T-helper 2 cell treated with Interferon-gamma antibody and Interleukin-4, amounts not matched to agents 5 μg/mL and 100 μg/mL, for 36 hours (primary cell): ENCODE measurements at regions not wholly inside any gene's neighbourhood (a gene's known extent, or its start where the extent isn't known, plus 50 kb on each side); places are given as distances from the start of the nearest gene placed in this dataset.
"Not testable (repeated sequence)": the region's sequence is repeated elsewhere in the genome, so short reads cannot be mapped to it uniquely, and the experiment has no call there.

Experiments
- DNase-seq: peaks from one replicate; pipeline ENCODE4 v3.0.0; 2021; ENCODE audit warnings: low spot score
- H3K27ac Mint-ChIP-seq: one replicate; pipeline ENCODE4 v1.8.0; 2021; ENCODE audit warnings: mild to moderate bottlenecking, mixed read lengths
- H3K27me3 Mint-ChIP-seq: one replicate; pipeline ENCODE4 v1.8.0; 2021; ENCODE audit warnings: low read depth, mixed read lengths
- H3K36me3 Mint-ChIP-seq: one replicate; pipeline ENCODE4 v1.8.0; 2021; ENCODE audit warnings: low read depth, mixed read lengths
- H3K4me1 Mint-ChIP-seq: one replicate; pipeline ENCODE4 v1.8.0; 2021; ENCODE audit warnings: low read depth, mixed read lengths
- H3K4me3 Mint-ChIP-seq: one replicate; pipeline ENCODE4 v1.8.0; 2022; ENCODE audit warnings: mild to moderate bottlenecking, moderate library complexity, mixed read lengths
- H3K9me3 Mint-ChIP-seq: one replicate; pipeline ENCODE4 v1.8.0; 2021; ENCODE audit warnings: mixed read lengths

DNA sequence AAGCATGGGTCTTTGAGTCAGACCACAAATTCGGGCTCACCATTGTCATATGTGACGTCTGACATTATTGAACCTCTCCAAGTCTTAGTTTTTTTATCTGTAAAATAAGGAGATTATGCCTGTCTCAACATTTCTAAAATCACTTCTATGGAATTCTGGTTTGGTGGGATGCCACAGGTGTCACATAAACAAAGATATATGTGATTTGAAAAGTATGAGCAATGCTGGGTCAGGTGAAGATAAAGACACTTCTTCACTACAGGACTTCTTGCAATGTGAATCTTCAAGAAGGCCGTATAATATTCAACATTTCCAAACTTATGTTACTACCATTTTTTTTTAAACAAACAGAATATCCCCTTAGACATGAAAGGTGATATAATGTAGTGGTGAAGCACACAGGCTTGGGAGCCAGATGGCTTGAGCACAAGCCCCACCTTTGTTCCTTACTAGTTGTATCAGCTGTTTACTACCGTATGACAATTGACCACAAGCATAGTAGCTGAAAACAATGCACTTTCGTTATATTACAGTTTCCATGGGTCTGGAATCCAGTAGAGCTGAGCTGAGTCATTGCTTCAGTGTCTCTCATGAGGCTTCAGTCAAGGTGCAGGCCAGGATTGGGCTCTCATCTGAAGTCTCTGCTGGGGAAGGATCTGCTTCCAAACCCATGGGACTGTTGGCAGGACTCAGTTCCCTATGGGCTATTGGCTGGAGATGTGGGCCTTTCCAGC, 87.7 kb downstream of the UTP18 start:
- H3K36me3 Mint-ChIP-seq: no peaks in the 10 kb centered on the region
- H3K9me3 Mint-ChIP-seq: no peaks in the 10 kb centered on the region
- H3K27ac Mint-ChIP-seq: no peak overlapping the region
- no peak for DNase-seq
- no peaks in the 10 kb centered on the region for H3K4me1 Mint-ChIP-seq
- H3K27me3 Mint-ChIP-seq: peaks cover 26% of the 10 kb centered on the region
- H3K4me3 Mint-ChIP-seq: no peak overlapping the region

DNA sequence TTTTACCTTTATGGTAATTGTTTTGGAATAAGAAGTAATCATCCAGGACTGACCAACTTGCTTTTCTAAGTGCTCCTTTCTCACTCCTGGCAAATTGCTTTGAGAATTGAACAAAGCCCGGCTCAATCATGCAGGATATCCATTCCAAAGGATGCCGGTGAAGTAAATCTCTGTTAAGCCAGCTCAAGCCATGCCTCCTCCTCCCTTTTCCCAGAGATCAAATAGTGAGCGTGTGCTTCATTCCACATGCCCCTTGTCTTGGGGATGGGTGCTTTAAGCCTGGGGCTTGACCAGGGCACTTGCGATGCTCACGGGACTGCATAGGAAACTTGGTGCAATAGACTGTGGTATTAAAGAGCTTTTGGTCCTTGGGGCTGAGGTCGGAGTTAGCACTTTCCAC, 90.7 kb downstream of the UTP18 start:
- Mint-ChIP-seq H3K4me1 (no peaks in the 10 kb centered on the region), H3K27me3 (peaks cover 29% of the 10 kb centered on the region), H3K36me3 (no peaks in the 10 kb centered on the region), H3K27ac (no peak overlapping the region), H3K4me3 (no peak overlapping the region), H3K9me3 (no peaks in the 10 kb centered on the region)
- no peak for DNase-seq

DNA sequence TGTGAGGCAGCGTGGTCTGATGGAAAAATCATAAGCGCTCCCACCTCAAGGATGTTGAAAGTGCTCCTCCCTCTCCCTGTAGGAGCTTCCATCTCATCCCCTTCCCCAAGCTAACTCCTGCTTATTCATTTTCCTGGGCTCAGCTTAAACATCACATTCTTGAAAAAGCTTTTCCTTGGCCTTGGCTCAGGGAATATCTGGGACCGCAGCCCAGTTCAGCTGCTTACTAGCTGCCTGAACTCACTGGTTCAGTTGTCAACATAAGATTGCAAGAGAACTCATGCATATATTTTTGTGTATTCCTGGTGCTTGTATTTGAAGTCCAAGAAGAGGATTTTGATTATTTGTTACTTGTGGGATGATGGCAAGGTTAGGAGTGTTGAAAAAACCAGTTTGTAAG, 91.5 kb downstream of the UTP18 start:
- Mint-ChIP-seq H3K27me3 (peaks cover 32% of the 10 kb centered on the region), H3K9me3 (no peaks in the 10 kb centered on the region), H3K4me1 (no peaks in the 10 kb centered on the region), H3K4me3 (no peak overlapping the region), H3K36me3 (no peaks in the 10 kb centered on the region), H3K27ac (no peak overlapping the region)
- DNase-seq: no peak

DNA sequence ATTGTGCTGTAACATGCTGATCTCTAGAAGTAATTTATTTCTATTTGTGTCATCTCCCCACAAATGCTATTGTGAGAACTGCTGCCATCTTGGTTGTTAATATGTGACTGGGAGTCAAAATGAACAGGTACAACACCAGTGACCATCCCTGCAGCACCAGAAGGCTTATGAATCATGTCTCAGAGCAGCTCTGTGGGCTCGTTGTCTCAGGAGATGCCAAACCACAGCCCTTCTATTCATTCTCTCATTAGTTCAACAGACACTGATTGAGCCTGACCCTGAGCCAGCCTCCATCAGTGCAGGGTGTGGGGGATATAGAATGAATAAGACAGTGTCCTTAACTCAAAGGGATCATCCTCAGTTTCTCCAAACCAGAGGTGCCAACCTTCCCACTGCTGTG, 92.5 kb downstream of the UTP18 start:
- Mint-ChIP-seq H3K36me3 (no peaks in the 10 kb centered on the region), H3K9me3 (no peaks in the 10 kb centered on the region), H3K4me1 (no peaks in the 10 kb centered on the region), H3K27me3 (peaks cover 29% of the 10 kb centered on the region), H3K4me3 (no peak overlapping the region), H3K27ac (no peak overlapping the region)
- DNase-seq: no peak

DNA sequence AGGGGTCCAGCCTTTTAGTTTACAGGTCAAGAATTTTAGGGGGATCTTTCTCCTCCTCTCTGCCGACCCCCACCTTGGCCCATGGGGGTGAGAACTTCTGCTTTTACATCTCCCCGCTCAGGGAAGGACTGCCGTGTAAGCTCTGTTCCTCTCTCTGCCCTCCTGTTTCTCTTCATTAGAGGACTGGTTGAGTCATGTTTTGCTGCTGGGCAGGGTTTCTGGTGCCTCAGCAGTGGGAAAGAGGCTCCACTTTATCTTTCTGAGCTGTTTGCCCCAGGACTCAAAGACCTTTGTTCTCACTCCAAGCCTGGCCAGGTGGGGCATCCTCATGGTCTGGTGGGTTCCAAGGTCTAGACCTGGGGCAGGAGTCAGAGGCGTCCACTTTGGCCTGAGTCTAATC, 93.0 kb downstream of the UTP18 start:
- no peak for DNase-seq
- peaks cover 29% of the 10 kb centered on the region for H3K27me3 Mint-ChIP-seq
- H3K4me3 Mint-ChIP-seq: no peak overlapping the region
- H3K9me3 Mint-ChIP-seq: no peaks in the 10 kb centered on the region
- H3K4me1 Mint-ChIP-seq: no peaks in the 10 kb centered on the region
- no peak overlapping the region for H3K27ac Mint-ChIP-seq
- no peaks in the 10 kb centered on the region for H3K36me3 Mint-ChIP-seq

DNA sequence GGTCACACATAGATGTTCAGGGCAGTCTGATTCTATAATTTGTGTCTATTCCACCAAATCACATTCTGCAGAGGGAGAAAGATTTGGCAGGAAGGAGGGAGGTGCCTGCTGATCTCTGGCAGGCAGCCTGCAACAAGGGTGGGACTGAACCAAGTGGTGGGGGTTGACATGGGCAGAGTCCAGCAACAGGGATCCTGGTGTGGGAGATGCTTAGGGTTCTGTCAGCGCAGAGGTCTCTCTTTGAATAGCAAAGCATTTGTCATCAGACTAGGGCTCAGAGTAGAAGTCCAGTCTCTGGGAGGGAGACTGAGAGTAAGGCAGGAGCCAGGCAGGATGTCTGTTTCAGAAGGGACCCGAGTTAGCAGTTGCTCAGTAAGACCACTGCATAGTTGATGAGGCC, 94.6 kb downstream of the UTP18 start:
- Mint-ChIP-seq H3K27ac (no peak overlapping the region), H3K4me3 (no peak overlapping the region), H3K9me3 (no peaks in the 10 kb centered on the region), H3K36me3 (no peaks in the 10 kb centered on the region), H3K4me1 (no peaks in the 10 kb centered on the region), H3K27me3 (peaks cover 23% of the 10 kb centered on the region)
- no peak for DNase-seq

DNA sequence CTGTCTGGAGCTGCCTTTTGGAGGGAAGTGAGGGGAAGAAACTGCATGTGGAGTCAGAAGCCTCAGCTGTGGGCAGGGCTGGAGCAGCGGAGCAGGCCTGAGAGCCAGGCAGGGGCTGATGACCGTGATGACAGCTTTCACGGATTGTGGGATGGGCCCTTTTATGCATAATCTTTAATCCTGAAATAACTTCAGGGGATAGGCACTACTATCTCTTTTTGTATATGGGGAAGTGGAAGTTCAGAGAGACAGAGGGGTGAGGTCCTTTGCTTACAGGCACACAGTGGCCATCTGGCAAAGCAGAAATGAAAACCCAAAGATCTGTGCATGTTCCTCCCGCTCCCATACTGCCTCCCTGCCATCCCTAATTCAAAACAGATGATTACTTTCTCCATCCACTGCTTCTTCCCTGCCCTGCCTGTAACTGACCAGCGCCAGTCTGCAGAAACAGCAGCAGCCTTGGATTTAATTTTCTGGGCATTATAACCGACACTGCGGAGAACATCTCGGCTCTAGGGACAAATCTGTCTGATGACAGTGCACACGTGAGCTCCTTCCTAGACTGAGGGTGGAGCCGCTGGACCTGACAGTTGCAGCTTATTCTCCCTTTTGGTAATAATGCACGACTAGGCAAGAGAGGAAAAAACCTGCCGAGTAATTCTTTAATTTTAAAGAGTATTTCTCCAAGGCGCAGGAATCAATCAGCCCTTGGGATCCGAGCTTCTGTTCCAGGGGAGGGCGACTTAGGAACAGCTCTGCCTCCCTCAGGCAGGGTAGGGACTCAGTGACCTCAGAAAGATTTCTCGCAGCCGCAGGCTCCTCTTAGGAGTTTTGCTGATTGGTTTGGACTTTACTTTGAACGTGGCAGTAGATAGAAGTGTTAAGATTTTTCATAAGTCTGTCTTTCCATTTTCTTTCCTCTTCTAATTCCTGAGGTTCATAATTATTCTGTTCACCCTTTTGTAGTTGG, 95.4 kb downstream of the UTP18 start:
- no peak overlapping the region for H3K27ac Mint-ChIP-seq
- H3K27me3 Mint-ChIP-seq: peaks cover 23% of the 10 kb centered on the region
- no peaks in the 10 kb centered on the region for H3K36me3 Mint-ChIP-seq
- no peak overlapping the region for H3K4me3 Mint-ChIP-seq
- no peak for DNase-seq
- H3K9me3 Mint-ChIP-seq: no peaks in the 10 kb centered on the region
- H3K4me1 Mint-ChIP-seq: no peaks in the 10 kb centered on the region

DNA sequence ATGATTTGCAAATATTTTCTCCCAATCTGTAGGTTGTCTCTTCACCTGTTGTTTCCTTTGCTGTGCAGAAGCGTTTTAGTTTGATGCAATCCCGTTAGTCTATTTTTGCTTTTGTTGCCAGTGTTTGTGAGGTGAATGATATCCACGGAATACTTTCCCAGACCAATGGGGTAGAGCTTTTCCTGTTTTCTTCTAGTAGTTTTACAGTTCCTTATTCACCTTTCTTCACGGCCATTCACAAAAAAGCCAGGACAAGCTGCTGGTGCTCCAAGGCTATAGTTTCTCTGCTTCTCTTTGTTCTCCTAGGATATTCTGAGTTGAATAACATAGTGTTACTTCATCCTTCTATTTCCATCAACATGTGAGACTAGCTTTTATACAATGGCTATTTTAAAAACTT, 98.7 kb downstream of the UTP18 start:
- no peak for DNase-seq
- H3K4me1 Mint-ChIP-seq: no peaks in the 10 kb centered on the region
- no peaks in the 10 kb centered on the region for H3K36me3 Mint-ChIP-seq
- H3K4me3 Mint-ChIP-seq: no peak overlapping the region
- no peaks in the 10 kb centered on the region for H3K9me3 Mint-ChIP-seq
- no peak overlapping the region for H3K27ac Mint-ChIP-seq
- peaks cover 11% of the 10 kb centered on the region for H3K27me3 Mint-ChIP-seq

DNA sequence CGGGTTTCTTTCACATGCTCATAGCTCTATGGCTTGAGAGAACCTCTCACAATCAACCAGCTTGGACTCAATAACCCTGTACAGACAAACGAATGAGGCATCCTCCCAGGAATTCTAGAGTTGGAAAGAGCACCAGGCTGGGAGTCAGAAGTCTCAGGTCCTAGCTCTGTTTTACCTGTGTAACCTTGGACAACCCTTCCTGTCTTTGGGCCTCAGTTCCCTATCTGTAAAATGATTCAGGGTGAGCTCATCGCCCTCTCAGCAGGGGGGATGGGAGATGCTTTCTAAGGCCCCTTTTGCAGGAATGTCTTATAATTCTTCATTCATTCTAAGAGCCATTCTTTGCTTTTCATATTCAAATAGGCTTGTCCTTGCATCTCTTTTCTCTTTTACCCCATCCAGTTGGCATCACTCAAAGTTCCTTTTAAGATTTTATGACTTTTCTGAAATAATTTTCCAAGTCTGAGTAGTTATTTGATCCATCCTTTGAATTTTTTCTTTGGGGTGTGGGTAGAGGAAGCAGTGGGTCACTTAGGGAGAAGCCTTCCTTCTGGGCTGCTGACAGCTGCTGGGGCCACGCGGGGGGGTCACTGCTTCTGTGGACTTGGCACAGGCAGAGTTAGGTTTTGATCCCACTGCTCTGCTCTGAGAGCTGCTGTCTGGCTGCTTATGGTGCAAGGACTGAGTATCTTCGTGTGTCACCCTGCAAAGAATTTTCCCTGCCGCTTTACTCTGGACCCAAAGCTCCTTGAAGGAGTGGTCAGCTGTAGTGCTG, 102.7 kb downstream of the UTP18 start:
- Mint-ChIP-seq H3K9me3 (no peaks in the 10 kb centered on the region), H3K27me3 (peaks cover 4% of the 10 kb centered on the region), H3K27ac (no peak overlapping the region), H3K4me3 (no peak overlapping the region), H3K36me3 (peaks cover 3% of the 10 kb centered on the region), H3K4me1 (peaks cover 6% of the 10 kb centered on the region)
- no peak for DNase-seq

DNA sequence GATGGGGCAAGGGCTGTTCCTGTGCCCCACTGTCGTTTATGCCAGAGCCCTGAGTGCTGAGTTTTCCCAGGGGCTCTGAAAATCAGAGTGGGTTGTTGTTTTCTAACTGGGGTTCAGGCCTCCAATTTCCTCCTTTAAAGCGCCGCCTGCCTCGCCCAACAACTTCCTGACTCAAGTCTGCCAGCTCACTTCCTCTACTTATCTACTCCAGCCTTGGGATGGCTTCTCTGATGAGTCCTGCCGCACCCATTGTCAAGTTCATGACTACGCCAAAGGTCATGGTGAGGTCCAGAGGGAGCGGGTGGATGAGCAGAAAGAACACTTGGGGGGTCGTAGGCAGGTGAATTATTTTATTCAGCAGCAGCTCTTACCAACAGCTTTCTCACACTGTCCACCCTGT, 104.7 kb downstream of the UTP18 start:
- DNase-seq: no peak
- no peak overlapping the region for H3K27ac Mint-ChIP-seq
- no peaks in the 10 kb centered on the region for H3K9me3 Mint-ChIP-seq
- H3K4me3 Mint-ChIP-seq: no peak overlapping the region
- H3K36me3 Mint-ChIP-seq: peaks cover 3% of the 10 kb centered on the region
- peaks cover 2% of the 10 kb centered on the region for H3K27me3 Mint-ChIP-seq
- H3K4me1 Mint-ChIP-seq: peaks cover 6% of the 10 kb centered on the region

DNA sequence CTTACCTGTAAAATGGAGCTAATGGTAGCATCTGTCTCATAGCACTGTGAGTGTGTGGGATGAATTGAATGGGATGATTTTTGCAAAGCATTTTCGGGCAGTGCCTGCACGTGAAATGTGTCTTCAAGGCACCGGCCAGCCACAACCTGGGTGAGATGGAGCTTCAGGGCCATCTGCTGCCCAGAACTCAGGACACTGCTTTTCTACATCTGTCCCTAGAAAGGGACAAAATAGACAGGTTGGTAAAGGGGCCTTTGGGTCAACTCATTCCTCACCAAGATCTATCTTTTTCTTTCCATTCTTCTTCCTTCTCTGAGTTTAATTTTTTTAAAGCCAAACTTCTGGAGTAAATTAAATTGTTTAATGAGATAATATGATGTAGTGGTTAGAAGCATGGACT, 106.5 kb downstream of the UTP18 start:
- H3K27ac Mint-ChIP-seq: no peak overlapping the region
- no peak for DNase-seq
- H3K36me3 Mint-ChIP-seq: peaks cover 3% of the 10 kb centered on the region
- H3K9me3 Mint-ChIP-seq: peaks cover 2% of the 10 kb centered on the region
- H3K27me3 Mint-ChIP-seq: peaks cover 2% of the 10 kb centered on the region
- peaks cover 9% of the 10 kb centered on the region for H3K4me1 Mint-ChIP-seq
- no peak overlapping the region for H3K4me3 Mint-ChIP-seq

DNA sequence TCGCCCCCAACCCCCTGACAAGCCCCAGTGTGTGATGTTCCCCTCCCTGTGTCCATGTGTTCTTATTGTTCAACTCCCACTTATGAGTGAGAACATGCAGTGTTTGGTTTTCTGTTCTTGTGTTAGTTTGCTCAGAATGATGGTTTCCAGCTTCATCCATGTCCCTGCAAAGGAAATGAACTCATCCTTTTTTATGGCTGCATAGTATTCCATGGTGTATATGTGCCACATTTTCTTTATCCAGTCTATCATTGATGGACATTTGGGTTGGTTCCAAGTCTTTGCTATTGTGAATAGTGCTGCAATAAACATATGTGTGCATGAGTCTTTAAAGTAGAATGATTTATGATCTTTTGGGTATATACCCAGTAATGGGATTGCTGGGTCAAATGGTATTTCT, 107.5 kb downstream of the UTP18 start:
- not testable (repeated sequence) for DNase-seq, H3K4me3 Mint-ChIP-seq, H3K27ac Mint-ChIP-seq, H3K36me3 Mint-ChIP-seq, H3K27me3 Mint-ChIP-seq
- Mint-ChIP-seq H3K9me3 (peaks cover 12% of the 10 kb centered on the region), H3K4me1 (peaks cover 16% of the 10 kb centered on the region)

DNA sequence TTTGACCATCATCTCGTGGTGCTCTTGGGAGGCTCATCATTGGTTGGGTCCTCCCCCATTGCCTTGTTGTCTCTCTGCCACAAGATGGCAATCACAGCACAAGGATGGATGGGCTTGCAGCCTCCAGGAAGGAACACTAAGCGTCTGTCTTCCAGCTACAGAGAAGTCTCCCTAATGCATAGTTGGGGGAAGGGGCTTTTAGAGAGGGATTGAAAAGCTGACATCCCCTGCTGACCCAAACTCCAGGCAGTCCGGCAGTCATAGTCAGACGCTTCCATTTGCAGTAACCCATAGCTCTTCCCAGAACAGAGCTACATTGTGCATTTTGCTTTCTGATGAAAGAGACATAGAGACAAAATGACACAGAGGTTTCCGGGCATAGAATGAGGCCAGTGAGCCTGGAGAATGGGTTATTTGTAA, 111.4 kb downstream of the UTP18 start:
- Mint-ChIP-seq H3K4me3 (no peak overlapping the region), H3K9me3 (peaks cover 12% of the 10 kb centered on the region), H3K36me3 (no peaks in the 10 kb centered on the region), H3K27ac (no peak overlapping the region), H3K27me3 (peaks cover 2% of the 10 kb centered on the region), H3K4me1 (peaks cover 10% of the 10 kb centered on the region)
- peak; percentile 5 for DNase-seq
